ENCODE measurements at regions not wholly inside any gene's neighbourhood (a gene's known extent, or its start where the extent isn't known, plus 50 kb on each side); places are given as distances from the start of the nearest gene placed in this dataset.

- in situ Hi-C loops (cut with HindIII; ENCODE audit: low pct_unique_long_range_greater_than_20kb, low sequenced_read_pairs): no loop called here
- peak in 1 of 2 experiments; percentile 60 for DNase-seq (ENCODE audit: low read depth in 1 of 2, low spot score in 1 of 2)
- no peak for TF ChIP-seq JUND (IDR thresholded peaks at IDR 0.05; ENCODE audit: low read depth)
These were observed 207.2 kb downstream of the TOMM20 start for GRCh38 chr1:234921266-234922062.

DNA sequence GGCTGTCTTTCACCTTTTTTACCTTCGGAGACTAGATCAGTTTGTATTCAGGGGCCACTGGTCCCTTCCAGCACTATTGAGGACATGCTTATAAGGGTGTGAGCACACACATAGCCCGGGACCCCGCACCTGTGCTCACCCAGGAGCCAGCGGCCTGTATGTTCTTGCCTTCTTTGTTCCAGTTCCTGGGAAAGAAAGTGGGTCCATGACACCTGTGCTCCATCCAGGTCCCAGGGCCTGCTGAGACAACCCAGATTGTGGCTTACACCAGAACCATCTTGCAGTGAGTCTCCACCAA, 207.8 kb downstream of the TOMM20 start:
- no peak for DNase-seq (ENCODE audit: low read depth in 1 of 2, low spot score in 1 of 2)
- TF ChIP-seq JUND (IDR thresholded peaks at IDR 0.05; ENCODE audit: low read depth): no peak
- in situ Hi-C loops (cut with HindIII; ENCODE audit: low pct_unique_long_range_greater_than_20kb, low sequenced_read_pairs): no loop called here

- no peak for DNase-seq (ENCODE audit: low read depth in 1 of 2, low spot score in 1 of 2)
- TF ChIP-seq JUND (IDR thresholded peaks at IDR 0.05; ENCODE audit: low read depth): no peak
- in situ Hi-C loops (cut with HindIII; ENCODE audit: low pct_unique_long_range_greater_than_20kb, low sequenced_read_pairs): no loop called here
These were observed 208.3 kb downstream of the TOMM20 start for GRCh38 chr1:234920136-234920842.

- in situ Hi-C loops (cut with HindIII; ENCODE audit: low pct_unique_long_range_greater_than_20kb, low sequenced_read_pairs): no loop called here
- TF ChIP-seq JUND (IDR thresholded peaks at IDR 0.05; ENCODE audit: low read depth): no peak
- no peak for DNase-seq (ENCODE audit: low read depth in 1 of 2, low spot score in 1 of 2)
These were observed 209.5 kb downstream of the TOMM20 start for GRCh38 chr1:234918961-234919761.

DNA sequence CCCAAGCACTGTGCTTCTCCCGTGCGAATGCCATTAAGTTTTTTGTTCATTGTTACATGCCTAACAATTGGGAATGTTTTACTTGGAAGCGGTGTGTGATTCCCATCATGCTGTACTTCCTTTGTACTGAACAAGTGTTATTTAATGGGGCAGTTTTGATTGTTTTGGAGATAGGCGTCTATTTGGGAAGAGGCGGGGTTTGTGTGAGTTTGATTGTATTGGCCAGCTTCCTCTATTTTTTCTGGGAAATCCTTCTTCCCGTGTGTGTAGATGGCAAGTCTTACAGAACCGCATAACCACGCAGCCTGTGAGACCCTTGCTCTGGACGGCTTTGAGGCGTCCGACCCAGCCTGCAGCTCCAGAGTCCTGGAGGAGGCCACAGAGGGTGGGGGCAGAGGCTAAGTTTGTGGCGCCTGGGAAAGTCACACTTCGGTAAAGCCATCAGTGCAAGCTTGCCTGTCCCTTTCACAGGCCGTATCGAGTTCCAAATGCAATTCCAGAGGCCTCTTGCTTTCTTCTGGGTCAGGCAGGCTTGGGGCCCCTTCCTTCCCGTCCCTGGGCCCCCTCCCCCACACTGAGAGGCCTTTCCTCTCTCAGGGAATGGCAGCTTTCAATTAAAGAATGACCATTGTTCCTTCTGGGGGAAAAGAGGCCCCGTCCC, 210.3 kb downstream of the TOMM20 start:
- no peak for TF ChIP-seq JUND (IDR thresholded peaks at IDR 0.05; ENCODE audit: low read depth)
- DNase-seq (ENCODE audit: low read depth in 1 of 2, low spot score in 1 of 2): peak in 1 of 2 experiments; percentile 87
- in situ Hi-C loops (cut with HindIII; ENCODE audit: low pct_unique_long_range_greater_than_20kb, low sequenced_read_pairs): no loop called here

DNA sequence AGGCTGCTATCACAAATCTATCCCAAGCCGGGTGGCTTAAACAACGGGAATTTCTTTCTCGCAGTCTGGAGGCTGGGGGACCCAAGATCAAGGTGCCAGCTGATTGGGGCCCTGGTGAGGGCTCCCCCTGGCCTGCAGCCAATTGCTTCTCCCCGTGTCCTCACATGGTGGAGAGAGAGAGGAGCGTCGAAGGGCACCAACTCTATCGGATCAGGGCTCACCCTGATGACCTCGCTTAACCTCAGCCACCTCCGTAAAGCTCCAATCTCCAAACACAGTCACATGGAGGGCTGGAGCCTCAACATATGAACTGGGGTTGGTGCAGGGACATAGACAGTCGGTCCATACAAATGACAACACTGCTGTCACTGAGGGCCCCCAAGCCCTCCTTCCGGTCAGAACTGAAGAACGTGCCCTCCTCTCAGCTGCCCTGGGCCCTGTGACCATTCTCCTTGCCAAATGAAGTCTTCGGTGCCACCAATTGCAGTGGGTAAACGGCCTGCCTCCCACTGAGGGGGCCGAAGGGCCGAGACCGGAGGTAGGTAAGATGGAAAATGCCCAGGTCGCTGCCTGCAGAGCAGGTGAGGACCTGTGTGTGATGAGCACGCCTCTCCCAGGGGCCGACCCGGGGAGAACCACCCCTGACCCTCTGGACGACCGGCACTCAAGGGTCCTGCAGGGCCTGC, 211.0 kb downstream of the TOMM20 start:
- no peak for TF ChIP-seq JUND (IDR thresholded peaks at IDR 0.05; ENCODE audit: low read depth)
- no peak for DNase-seq (ENCODE audit: low read depth in 1 of 2, low spot score in 1 of 2)
- in situ Hi-C loops (cut with HindIII; ENCODE audit: low pct_unique_long_range_greater_than_20kb, low sequenced_read_pairs): no loop called here

GRCh38 chr1:234916840-234917239, 211.8 kb downstream of the TOMM20 start:
- no peak for DNase-seq (ENCODE audit: low read depth in 1 of 2, low spot score in 1 of 2)
- TF ChIP-seq JUND (IDR thresholded peaks at IDR 0.05; ENCODE audit: low read depth): no peak
- in situ Hi-C loops (cut with HindIII; ENCODE audit: low pct_unique_long_range_greater_than_20kb, low sequenced_read_pairs): no loop called here

DNA sequence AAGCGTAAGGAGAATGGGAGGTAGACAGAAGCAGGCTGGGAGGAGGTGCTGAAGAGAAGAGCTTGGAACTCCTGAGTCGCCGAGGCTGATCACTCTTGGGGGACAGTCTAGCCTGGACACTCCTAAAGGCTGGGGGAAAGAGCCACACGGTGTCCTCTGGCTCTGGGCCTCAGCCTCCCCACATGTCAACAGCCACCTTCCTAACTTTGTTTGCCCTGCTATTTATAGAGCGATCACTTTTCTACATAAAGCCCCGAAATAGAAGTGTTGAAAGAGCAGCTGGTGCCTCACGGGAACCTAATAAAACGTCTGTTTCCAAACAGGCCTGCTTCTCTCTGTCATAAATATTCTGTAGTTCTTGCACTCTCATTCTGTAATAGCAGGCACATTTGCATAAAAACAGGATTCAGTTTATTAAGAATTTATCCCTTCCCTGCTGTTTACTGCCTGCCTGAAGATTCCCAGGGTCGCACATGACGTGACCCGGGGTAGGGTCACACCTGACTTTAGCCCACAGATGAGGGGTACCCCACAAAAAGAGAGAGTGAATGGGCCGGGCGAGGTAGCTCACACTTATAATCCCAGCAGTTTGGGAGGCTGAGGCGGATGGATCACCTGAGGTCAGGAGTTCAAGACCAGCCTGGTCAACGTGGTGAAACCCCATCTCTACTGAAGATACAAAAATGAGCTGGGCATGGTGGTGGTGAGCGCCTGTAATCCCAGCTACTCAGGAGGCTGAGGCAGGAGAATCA, 212.5 kb downstream of the TOMM20 start:
- in situ Hi-C loops (cut with HindIII; ENCODE audit: low pct_unique_long_range_greater_than_20kb, low sequenced_read_pairs): no loop called here
- peak in 1 of 2 experiments; percentile 27 for DNase-seq (ENCODE audit: low read depth in 1 of 2, low spot score in 1 of 2)
- TF ChIP-seq JUND (IDR thresholded peaks at IDR 0.05; ENCODE audit: low read depth): no peak

DNA sequence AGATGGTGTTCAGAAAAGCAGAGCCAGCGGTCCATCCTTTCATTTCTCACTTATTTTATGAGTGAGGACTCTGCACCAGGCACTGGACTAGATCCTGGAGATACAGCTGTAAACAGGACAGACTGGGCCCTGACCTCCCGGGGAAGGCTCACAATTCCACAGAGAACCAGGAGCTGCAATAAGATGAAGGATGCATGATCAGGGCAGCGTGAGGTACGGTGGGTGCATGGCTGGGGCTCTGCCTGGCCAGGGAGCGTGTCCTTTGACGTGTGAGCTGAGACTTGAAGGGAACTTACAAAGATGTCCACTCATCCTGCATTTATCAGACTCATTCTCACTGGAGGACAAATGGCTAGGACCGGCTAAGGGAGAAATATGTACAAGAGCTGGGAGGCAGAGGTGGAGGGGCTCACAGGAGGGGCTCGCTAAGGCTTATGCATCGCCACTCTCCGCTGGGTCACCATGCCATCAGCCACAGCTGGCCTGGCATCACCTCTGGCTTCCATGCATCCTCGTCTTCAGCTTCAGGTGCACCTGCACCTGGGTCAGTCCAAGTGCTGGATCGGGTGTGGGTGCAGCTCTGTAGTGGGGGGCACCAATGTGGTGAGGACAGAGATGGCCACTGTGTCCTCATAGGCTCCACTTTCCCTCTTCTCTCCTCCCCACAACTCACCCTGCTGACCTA, 213.9 kb downstream of the TOMM20 start:
- no peak for TF ChIP-seq JUND (IDR thresholded peaks at IDR 0.05; ENCODE audit: low read depth)
- in situ Hi-C loops (cut with HindIII; ENCODE audit: low pct_unique_long_range_greater_than_20kb, low sequenced_read_pairs): no loop called here
- DNase-seq (ENCODE audit: low read depth in 1 of 2, low spot score in 1 of 2): no peak

DNA sequence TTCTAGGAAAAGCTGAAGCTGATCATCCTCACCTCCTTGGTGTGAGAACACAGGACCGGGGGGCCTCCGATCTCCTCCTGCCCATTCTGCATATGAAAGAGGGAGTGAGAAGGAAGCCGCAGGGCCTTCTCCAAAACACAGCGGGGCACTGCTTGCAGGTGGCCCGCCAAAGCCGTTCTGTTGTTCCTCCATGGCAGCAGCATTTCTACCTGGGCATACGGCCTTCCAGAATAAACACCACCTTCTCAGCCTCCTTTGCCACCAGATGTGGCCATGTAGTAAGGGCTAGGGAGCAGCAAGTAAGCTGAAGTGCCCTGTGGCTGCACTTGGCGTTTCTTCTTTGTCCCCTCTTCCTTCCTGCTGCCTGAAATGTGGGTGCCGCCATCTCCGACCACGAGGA, 214.9 kb downstream of the TOMM20 start:
- no peak for DNase-seq (ENCODE audit: low read depth in 1 of 2, low spot score in 1 of 2)
- no peak for TF ChIP-seq JUND (IDR thresholded peaks at IDR 0.05; ENCODE audit: low read depth)
- in situ Hi-C loops (cut with HindIII; ENCODE audit: low pct_unique_long_range_greater_than_20kb, low sequenced_read_pairs): no loop called here

DNA sequence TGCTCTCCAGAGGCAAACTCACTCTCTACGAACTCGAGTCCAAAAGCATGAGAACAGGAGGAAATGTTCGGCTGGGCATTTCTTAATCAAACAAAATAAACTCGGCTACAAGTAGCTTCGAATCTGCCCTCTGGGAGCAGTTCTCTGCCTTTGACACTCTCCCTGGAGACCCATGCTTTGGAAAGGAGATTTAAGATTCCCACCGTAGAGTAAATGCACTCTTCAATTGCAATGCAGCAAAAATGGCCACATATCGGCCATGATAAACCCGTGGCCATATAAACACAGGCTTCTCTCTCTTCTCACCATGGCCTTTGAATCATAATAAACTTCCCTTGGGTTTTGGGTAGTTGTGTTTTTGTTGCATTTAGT, 215.4 kb downstream of the TOMM20 start:
- in situ Hi-C loops (cut with HindIII; ENCODE audit: low pct_unique_long_range_greater_than_20kb, low sequenced_read_pairs): no loop called here
- no peak for DNase-seq (ENCODE audit: low read depth in 1 of 2, low spot score in 1 of 2)
- TF ChIP-seq JUND (IDR thresholded peaks at IDR 0.05; ENCODE audit: low read depth): no peak
